HepG2 (cell line): ENCODE measurements at regions not wholly inside any gene's neighbourhood (a gene's known extent, or its start where the extent isn't known, plus 50 kb on each side); places are given as distances from the start of the nearest gene placed in this dataset.

ENCODE experiments used
- ATAC-seq: fragments of 200-7000 bp; cut with Tn5 transposase; 3 replicates; pipeline ENCODE4 v1.9.1; 2020; ENCODE audit warnings: mild to moderate bottlenecking, moderate library complexity
- BruUV-seq: library from RNA; stranded (reverse); fragments of 400-500 nt; replicated peaks from 2 replicates; lab custom pipeline; 2021; lab: Mats Ljungman, UMichigan
- CTCF ChIA-PET: fragments of 300-600 bp; formaldehyde crosslinking; extraction: SDS; loops from one replicate; lab custom pipeline; 2021; ENCODE audit warnings: low total read pairs, inconsistent platforms, low intra/inter-chr PET ratio; lab: Yijun Ruan, JAX
- POLR2A ChIA-PET: fragments of 350-600 bp; sonication (Branson Sonifier 250); formaldehyde crosslinking; loops from one replicate; lab custom pipeline; 2020; ENCODE audit warnings: antibody characterized with exemption, inconsistent platforms; lab: Yijun Ruan, JAX
- DNase-seq: peaks from one replicate; pipeline ENCODE4 v3.0.0-alpha.2; 2015; ENCODE audit warnings: low spot score
- FAIRE-seq: peaks from 3 replicates; lab custom pipeline; 2011; peaks lifted over from hg19 to GRCh38; lab: Jason Lieb, UNC
- H2AFZ ChIP-seq: one replicate; pipeline ENCODE4 v1.6.1; 2011; ENCODE audit warnings: low read length, inconsistent platforms
- H3K27ac ChIP-seq: fragments of 300-600 bp; 3 replicates; pipeline ENCODE4 v1.8.0; 2011; ENCODE audit warnings: mixed run types, mild to moderate bottlenecking, mixed read lengths, low read length, inconsistent platforms; ENCODE audit not compliant: insufficient read depth; ENCODE audit errors: extremely low read length
- H3K27me3 ChIP-seq, 2 experiments: fragments of 200-600 bp in 1 of 2; 2 replicates in 1 of 2; 3 replicates in 1 of 2; pipeline versions ENCODE4 v1.6.0 to v1.8.0; 2011; ENCODE audit warnings: low read length in 2 of 2, mild to moderate bottlenecking in 2 of 2, moderate library complexity in 2 of 2, inconsistent platforms in 1 of 2; ENCODE audit not compliant: insufficient read depth in 2 of 2, control insufficient read depth in 1 of 2
- H3K36me3 ChIP-seq, 2 experiments: fragments of 200-600 bp in 1 of 2; replicated peaks in 1 of 2; 2 replicates in 1 of 2; 3 replicates in 1 of 2; pipeline versions ENCODE4 v1.5.1 to v1.8.0; 2011; ENCODE audit warnings: low read length in 2 of 2, inconsistent platforms in 1 of 2; ENCODE audit not compliant: insufficient read depth in 2 of 2, control insufficient read depth in 1 of 2
- H3K4me1 ChIP-seq: 2 replicates; pipeline ENCODE4 v1.5.1; 2012; ENCODE audit warnings: low read length, inconsistent platforms; ENCODE audit not compliant: insufficient read depth
- H3K4me2 ChIP-seq: 2 replicates; pipeline ENCODE4 v1.6.0; 2011; ENCODE audit warnings: low read depth, low read length, inconsistent platforms
- H3K4me3 ChIP-seq, 3 experiments: fragments of 200-600 bp in 1 of 3; sonication (generic), shearing (Covaris generic) in 1 of 3; replicated peaks in 1 of 3; 2 replicates each; pipeline ENCODE4 v1.5.1; 2011 to 2016; ENCODE audit warnings: low read length in 3 of 3, inconsistent platforms in 2 of 3, low read depth in 2 of 3, mild to moderate bottlenecking in 2 of 3, control low read depth in 1 of 3, mixed read lengths in 1 of 3; ENCODE audit not compliant: insufficient read depth in 1 of 3
- H3K79me2 ChIP-seq: one replicate; pipeline ENCODE4 v1.6.1; 2011; ENCODE audit warnings: low read length, inconsistent platforms; ENCODE audit not compliant: insufficient read depth
- H3K9ac ChIP-seq: 2 replicates; pipeline ENCODE4 v1.6.0; 2011; ENCODE audit warnings: mild to moderate bottlenecking, low read depth, low read length, inconsistent platforms; ENCODE audit not compliant: insufficient read depth
- H3K9me3 ChIP-seq: 2 replicates; pipeline ENCODE4 v1.5.1; 2012; ENCODE audit warnings: mild to moderate bottlenecking, low read length
- H4K20me1 ChIP-seq: 2 replicates; pipeline ENCODE4 v1.6.0; 2011; ENCODE audit warnings: inconsistent platforms, mild to moderate bottlenecking, low read length, moderate library complexity; ENCODE audit not compliant: insufficient read depth
- CREM ChIP-seq, 2 experiments: sonication (generic) in 1 of 2; formaldehyde crosslinking in 1 of 2; IDR thresholded peaks; 2 replicates each; pipeline versions ENCODE4 v1.4.0 to v1.6.1; 2016 to 2020; ENCODE audit warnings: antibody characterized with exemption in 1 of 2, mild to moderate bottlenecking in 1 of 2, missing genetic modification reagents in 1 of 2
- CSRNP1 ChIP-seq: sonication (generic); formaldehyde crosslinking; IDR thresholded peaks from 2 replicates; pipeline ENCODE4 v1.8.1; 2023; ENCODE audit warnings: mild to moderate bottlenecking, missing genetic modification reagents
- DDIT3 ChIP-seq: sonication (generic); formaldehyde crosslinking; IDR thresholded peaks from 2 replicates; pipeline ENCODE4 v1.4.0; 2020; ENCODE audit warnings: mild to moderate bottlenecking, missing genetic modification reagents
- ELF3 ChIP-seq: IDR thresholded peaks from 2 replicates; pipeline ENCODE4 v1.6.1; 2016; ENCODE audit warnings: missing genetic modification reagents, missing compliant biosample characterization
- GZF1 ChIP-seq: sonication (generic); formaldehyde crosslinking; IDR thresholded peaks from 2 replicates; pipeline ENCODE4 v1.5.1; 2020; ENCODE audit warnings: mild to moderate bottlenecking, missing genetic modification reagents
- MED8 ChIP-seq: sonication (generic); formaldehyde crosslinking; IDR thresholded peaks from 2 replicates; pipeline ENCODE4 v1.8.1; 2023; ENCODE audit warnings: mild to moderate bottlenecking, missing genetic modification reagents; ENCODE audit not compliant: insufficient replicate concordance
- POLR2AphosphoS2 ChIP-seq: IDR thresholded peaks from 2 replicates; pipeline ENCODE4 v1.6.1; 2011; ENCODE audit warnings: low read depth, low read length, improper control_type of control experiment
- POLR2G ChIP-seq: fragments of 200-400 bp; formaldehyde crosslinking; IDR thresholded peaks from 2 replicates; pipeline ENCODE4 v1.6.1; 2018; ENCODE audit warnings: mild to moderate bottlenecking, low read depth, low read length, moderate library complexity
- PRDM4 ChIP-seq: sonication (generic); formaldehyde crosslinking; IDR thresholded peaks from 2 replicates; pipeline ENCODE4 v1.9.0; 2021; ENCODE audit warnings: missing genetic modification reagents, borderline replicate concordance
- SATB2 ChIP-seq: sonication (generic); formaldehyde crosslinking; IDR thresholded peaks from 2 replicates; pipeline ENCODE4 v1.5.0; 2020; ENCODE audit warnings: missing genetic modification reagents
- TGIF2 ChIP-seq: IDR thresholded peaks from 2 replicates; pipeline ENCODE4 v1.6.1; 2016; ENCODE audit warnings: control low read depth, missing compliant biosample characterization
- ZBTB3 ChIP-seq: sonication (generic); formaldehyde crosslinking; IDR thresholded peaks from 2 replicates; pipeline ENCODE4 v1.4.0; 2020; ENCODE audit warnings: low read depth, mild to moderate bottlenecking, moderate library complexity, missing genetic modification reagents, borderline replicate concordance
- ZFP90 ChIP-seq: sonication (generic); formaldehyde crosslinking; IDR thresholded peaks from 2 replicates; pipeline ENCODE4 v1.8.0; 2022; ENCODE audit warnings: missing genetic modification reagents, mild to moderate bottlenecking, inconsistent platforms, borderline replicate concordance
- ZNF136 ChIP-seq: sonication (generic); formaldehyde crosslinking; IDR thresholded peaks from 2 replicates; pipeline ENCODE4 v1.8.1; 2022; ENCODE audit warnings: low read depth, mild to moderate bottlenecking, moderate library complexity, missing genetic modification reagents
- ZNF414 ChIP-seq: sonication (generic); formaldehyde crosslinking; IDR thresholded peaks from 2 replicates; pipeline ENCODE4 v1.5.0; 2020; ENCODE audit warnings: missing genetic modification reagents
- ZNF431 ChIP-seq: sonication (generic); formaldehyde crosslinking; IDR thresholded peaks from 2 replicates; pipeline ENCODE4 v1.9.0; 2022; ENCODE audit warnings: missing genetic modification reagents, low read depth, mild to moderate bottlenecking, borderline replicate concordance
- ZNF580 ChIP-seq: IDR thresholded peaks from 2 replicates; pipeline ENCODE4 v1.6.1; 2016; ENCODE audit warnings: low read depth, borderline replicate concordance
- ZNF629 ChIP-seq: sonication (generic); formaldehyde crosslinking; conservative IDR thresholded peaks from 2 replicates; pipeline ENCODE4 v1.5.0; 2020; ENCODE audit warnings: missing genetic modification reagents
- ZNF713 ChIP-seq: sonication (generic); formaldehyde crosslinking; IDR thresholded peaks from 2 replicates; pipeline ENCODE4 v1.4.0; 2020; ENCODE audit warnings: mild to moderate bottlenecking, missing genetic modification reagents
- ZNF883 ChIP-seq: sonication (generic); formaldehyde crosslinking; IDR thresholded peaks from 2 replicates; pipeline ENCODE4 v1.5.1; 2020; ENCODE audit warnings: mild to moderate bottlenecking, missing genetic modification reagents; ENCODE audit errors: not compliant biosample characterization
- WGBS: methylation state at CpG from one replicate; pipeline ENCODE4 v1.1.6; 2017; ENCODE audit warnings: low lambda C conversion rate; 5-methylcytosine and 5-hydroxymethylcytosine counted together
- in situ Hi-C: cut with HindIII; loops from 2 replicates; pipeline ENCODE4 v1.10.0; 2017; ENCODE audit warnings: low pct_unique_long_range_greater_than_20kb; ENCODE audit not compliant: extremely low pct_ligation_motif_present
- intact Hi-C: fragments of 100-400 bp; cut with micrococcal nuclease; formaldehyde crosslinking; loops from one replicate; pipeline ENCODE4 v1.10.0; 2022; ENCODE audit not compliant: unreplicated experiment

- no peak for TF ChIP-seq CSRNP1
Measured at GRCh38 chr9:73649552-73649951, 497.9 kb downstream of the ANXA1 start (continued).

- no peak for ATAC-seq
- CTCF ChIA-PET, result no interaction called here
- no peak for TF ChIP-seq ZNF713
- TF ChIP-seq ZNF431, result no peak
- no peak for TF ChIP-seq ZNF580 (CRISPR knock-in tag)
- TF ChIP-seq SATB2 (CRISPR knock-in tag), result no peak
- no peak for TF ChIP-seq TGIF2
- TF ChIP-seq CREM (IDR thresholded peaks at IDR 0.05), result no peak
- no peak for TF ChIP-seq CREM (CRISPR knock-in tag; IDR thresholded peaks at IDR 0.05)
- TF ChIP-seq ELF3 (CRISPR knock-in tag), result no peak
- no peak for TF ChIP-seq POLR2AphosphoS2
- TF ChIP-seq ZNF136 (CRISPR knock-in tag), result no peak
- no peak for TF ChIP-seq ZNF883
- TF ChIP-seq DDIT3 (CRISPR knock-in tag), result no peak
- no peak for TF ChIP-seq MED8
- no peak for TF ChIP-seq ZNF414 (CRISPR knock-in tag)
- TF ChIP-seq GZF1 (CRISPR knock-in tag), result no peak
- no peak for TF ChIP-seq ZNF629 (CRISPR knock-in tag)
- TF ChIP-seq PRDM4 (CRISPR knock-in tag), result no peak
- no peak for TF ChIP-seq POLR2G
- no peak for TF ChIP-seq ZFP90 (CRISPR knock-in tag)
- no peak for TF ChIP-seq ZBTB3 (CRISPR knock-in tag)
Measured at GRCh38 chr9:73655363-73655762, 503.7 kb downstream of the ANXA1 start.

More at GRCh38 chr9:73655363-73655762, 503.7 kb downstream of the ANXA1 start:
- no peak for FAIRE-seq
- H3K4me2 ChIP-seq, result no peak overlapping the region
- DNase-seq, result no peak
- no peaks in the 10 kb centered on the region for H3K4me1 ChIP-seq
- H3K9me3 ChIP-seq, result no peaks in the 10 kb centered on the region
- H4K20me1 ChIP-seq, result no peaks in the 10 kb centered on the region
- intact Hi-C loops (no loop called here), in situ Hi-C loops (no loop called here)
- BruUV-seq, result no TSS peak
- H3K9ac ChIP-seq, result no peak overlapping the region
- WGBS, result 0% methylated on average over 1 of the region's 1 CpG
- no peaks in the 10 kb centered on the region for H3K27me3 ChIP-seq
- H3K79me2 ChIP-seq, result no peaks in the 10 kb centered on the region
- POLR2A ChIA-PET, result no interaction called here
- H2AFZ ChIP-seq, result no peak overlapping the region
- H3K4me3 ChIP-seq, result no peak overlapping the region
- H3K27ac ChIP-seq, result no peak overlapping the region
- H3K36me3 ChIP-seq, result no peaks in the 10 kb centered on the region
